ENCODE measurements at regions not wholly inside any gene's neighbourhood (a gene's known extent, or its start where the extent isn't known, plus 50 kb on each side); places are given as distances from the start of the nearest gene placed in this dataset.

DNA sequence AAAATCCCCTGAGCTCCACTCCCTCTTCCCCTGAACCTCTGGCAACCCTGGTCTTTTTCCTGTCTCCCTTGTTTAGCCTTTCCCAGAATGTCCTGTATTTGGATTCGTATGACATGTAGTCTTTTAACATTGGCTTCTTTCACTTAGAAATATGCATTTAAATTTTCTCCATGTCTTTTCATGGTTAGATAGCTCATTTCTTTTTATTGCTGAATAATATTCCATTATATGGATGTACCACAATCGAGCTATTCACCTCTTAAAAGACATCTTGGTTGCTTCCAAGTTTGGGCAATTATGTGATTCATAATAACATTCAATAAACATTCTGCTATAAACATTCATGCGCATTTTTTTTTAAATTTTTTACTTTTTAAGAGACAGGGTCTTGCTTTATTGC lies 99.6 kb upstream of the ZNF536 start:
- Histone ChIP-seq H3K4me1 (no peaks in the 10 kb centered on the region), H3K36me3 (ENCODE audit: control insufficient read depth, insufficient read depth, low read length) (no peaks in the 10 kb centered on the region), H3K4me3 (ENCODE audit: low read depth, low read length) (no peak overlapping the region), H3K27me3 (replicated peaks; ENCODE audit: control insufficient read depth, insufficient read depth, low read length) (no peaks in the 10 kb centered on the region), H3K9me3 (no peaks in the 10 kb centered on the region)
- TF ChIP-seq, protein P1, sequence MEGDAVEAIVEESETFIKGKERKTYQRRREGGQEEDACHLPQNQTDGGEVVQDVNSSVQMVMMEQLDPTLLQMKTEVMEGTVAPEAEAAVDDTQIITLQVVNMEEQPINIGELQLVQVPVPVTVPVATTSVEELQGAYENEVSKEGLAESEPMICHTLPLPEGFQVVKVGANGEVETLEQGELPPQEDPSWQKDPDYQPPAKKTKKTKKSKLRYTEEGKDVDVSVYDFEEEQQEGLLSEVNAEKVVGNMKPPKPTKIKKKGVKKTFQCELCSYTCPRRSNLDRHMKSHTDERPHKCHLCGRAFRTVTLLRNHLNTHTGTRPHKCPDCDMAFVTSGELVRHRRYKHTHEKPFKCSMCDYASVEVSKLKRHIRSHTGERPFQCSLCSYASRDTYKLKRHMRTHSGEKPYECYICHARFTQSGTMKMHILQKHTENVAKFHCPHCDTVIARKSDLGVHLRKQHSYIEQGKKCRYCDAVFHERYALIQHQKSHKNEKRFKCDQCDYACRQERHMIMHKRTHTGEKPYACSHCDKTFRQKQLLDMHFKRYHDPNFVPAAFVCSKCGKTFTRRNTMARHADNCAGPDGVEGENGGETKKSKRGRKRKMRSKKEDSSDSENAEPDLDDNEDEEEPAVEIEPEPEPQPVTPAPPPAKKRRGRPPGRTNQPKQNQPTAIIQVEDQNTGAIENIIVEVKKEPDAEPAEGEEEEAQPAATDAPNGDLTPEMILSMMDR (IDR thresholded peaks at IDR 0.05; ENCODE audit: insufficient read depth in 1 of 2, low read depth in 1 of 2, low read length in 1 of 2, severe bottlenecking in 1 of 2, unreplicated experiment in 1 of 2): no peak
- intact Hi-C loops (cut with micrococcal nuclease; ENCODE audit: unreplicated experiment): no loop called here
- ChIA-PET CTCF (no interaction called here), POLR2A (no interaction called here)
- Mint-ChIP-seq H3K27me3 (ENCODE audit: insufficient read depth, unreplicated experiment) (peaks cover 13% of the 10 kb centered on the region), H3K36me3 (ENCODE audit: insufficient read depth, unreplicated experiment) (no peaks in the 10 kb centered on the region), H3K27ac (ENCODE audit: unreplicated experiment) (no peak overlapping the region), H3K4me1 (ENCODE audit: low read depth, unreplicated experiment) (no peaks in the 10 kb centered on the region), H3K4me3 (ENCODE audit: unreplicated experiment) (no peak overlapping the region), H3K9me3 (ENCODE audit: unreplicated experiment) (no peaks in the 10 kb centered on the region)
- DNase-seq: no peak
- BruUV-seq (replicated peaks): no TSS peak

- intact Hi-C loops (cut with micrococcal nuclease; ENCODE audit: unreplicated experiment): no loop called here
- Histone ChIP-seq H3K4me3 (ENCODE audit: low read depth, low read length) (no peak overlapping the region), H3K9me3 (no peaks in the 10 kb centered on the region), H3K4me1 (no peaks in the 10 kb centered on the region), H3K27me3 (replicated peaks; ENCODE audit: control insufficient read depth, insufficient read depth, low read length) (no peaks in the 10 kb centered on the region), H3K36me3 (ENCODE audit: control insufficient read depth, insufficient read depth, low read length) (no peaks in the 10 kb centered on the region)
- ChIA-PET CTCF (no interaction called here), POLR2A (no interaction called here)
- peaks cover 13% of the 10 kb centered on the region for H3K27me3 Mint-ChIP-seq (ENCODE audit: insufficient read depth, unreplicated experiment)
- no peak for DNase-seq
- H3K4me1 Mint-ChIP-seq (ENCODE audit: low read depth, unreplicated experiment): no peaks in the 10 kb centered on the region
- TF ChIP-seq, protein P1 (IDR thresholded peaks at IDR 0.05; ENCODE audit: insufficient read depth in 1 of 2, low read depth in 1 of 2, low read length in 1 of 2, severe bottlenecking in 1 of 2, unreplicated experiment in 1 of 2): no peak
- no peak overlapping the region for H3K4me3 Mint-ChIP-seq (ENCODE audit: unreplicated experiment)
- H3K9me3 Mint-ChIP-seq (ENCODE audit: unreplicated experiment): no peaks in the 10 kb centered on the region
- no peak overlapping the region for H3K27ac Mint-ChIP-seq (ENCODE audit: unreplicated experiment)
- no peaks in the 10 kb centered on the region for H3K36me3 Mint-ChIP-seq (ENCODE audit: insufficient read depth, unreplicated experiment)
- BruUV-seq (replicated peaks): no TSS peak
Measured at GRCh38 chr19:30273184-30273583, 99.0 kb upstream of the ZNF536 start.

DNA sequence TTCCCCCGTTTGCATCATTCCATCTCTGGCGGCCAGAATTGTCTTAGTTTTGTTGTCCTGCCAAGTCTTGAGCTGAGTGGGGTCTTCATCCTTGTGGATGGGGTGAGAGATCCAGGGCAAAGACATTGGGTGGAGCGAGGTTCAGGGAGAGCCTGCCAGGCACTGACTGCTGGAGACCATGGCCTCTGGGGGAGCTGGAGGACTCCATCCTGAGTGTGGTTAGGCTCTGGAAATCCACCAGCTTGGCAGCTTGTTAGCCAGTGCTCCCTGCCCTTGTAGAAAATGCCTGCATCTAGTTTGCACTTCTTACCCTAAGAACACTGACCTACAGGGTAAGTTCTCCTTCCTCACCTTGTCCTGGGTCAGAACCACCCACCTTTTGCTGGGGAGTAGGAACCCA lies 97.2 kb upstream of the ZNF536 start:
- Mint-ChIP-seq H3K4me1 (ENCODE audit: low read depth, unreplicated experiment) (no peaks in the 10 kb centered on the region), H3K27ac (ENCODE audit: unreplicated experiment) (no peak overlapping the region), H3K9me3 (ENCODE audit: unreplicated experiment) (no peaks in the 10 kb centered on the region), H3K36me3 (ENCODE audit: insufficient read depth, unreplicated experiment) (no peaks in the 10 kb centered on the region), H3K27me3 (ENCODE audit: insufficient read depth, unreplicated experiment) (peaks cover 17% of the 10 kb centered on the region), H3K4me3 (ENCODE audit: unreplicated experiment) (no peak overlapping the region)
- Histone ChIP-seq H3K9me3 (no peaks in the 10 kb centered on the region), H3K4me1 (no peaks in the 10 kb centered on the region), H3K4me3 (ENCODE audit: low read depth, low read length) (no peak overlapping the region), H3K27me3 (replicated peaks; ENCODE audit: control insufficient read depth, insufficient read depth, low read length) (no peaks in the 10 kb centered on the region), H3K36me3 (ENCODE audit: control insufficient read depth, insufficient read depth, low read length) (no peaks in the 10 kb centered on the region)
- BruUV-seq (replicated peaks): no TSS peak
- ChIA-PET CTCF (interaction anchor here (0.7 kb wide), 1 partner anchor 1532 kb away, joined by 3 read pairs; no protein-coding TSS in a partner anchor), POLR2A (no interaction called here)
- intact Hi-C loops (cut with micrococcal nuclease; ENCODE audit: unreplicated experiment): no loop called here
- no peak for DNase-seq
- TF ChIP-seq, protein P1 (IDR thresholded peaks at IDR 0.05; ENCODE audit: insufficient read depth in 1 of 2, low read depth in 1 of 2, low read length in 1 of 2, severe bottlenecking in 1 of 2, unreplicated experiment in 1 of 2): no peak
